IMR-90 (cell line): ENCODE measurements at regions not wholly inside any gene's neighbourhood (a gene's known extent, or its start where the extent isn't known, plus 50 kb on each side); places are given as distances from the start of the nearest gene placed in this dataset.

Experiments
- ATAC-seq: fragments of 200-7000 bp; cut with Tn5 transposase; 2 replicates; pipeline ENCODE4 v1.9.1; 2020; ENCODE audit warnings: low read depth, mild to moderate bottlenecking, moderate library complexity
- BruUV-seq: library from RNA; stranded (reverse); fragments of 400-500 nt; replicated peaks from 2 replicates; lab custom pipeline; 2021; lab: Mats Ljungman, UMichigan
- CTCF ChIA-PET: fragments of 300-600 bp; formaldehyde crosslinking; extraction: SDS; loops from one replicate; lab custom pipeline; 2021; ENCODE audit warnings: antibody characterized with exemption; lab: Yijun Ruan, JAX
- POLR2A ChIA-PET: fragments of 300-600 bp; sonication (Branson Sonifier 250); formaldehyde crosslinking; loops from one replicate; lab custom pipeline; 2022; ENCODE audit warnings: antibody characterized with exemption; ENCODE audit not compliant: unreplicated experiment; lab: Charles Lee
- DNase-seq: peaks from one replicate; pipeline ENCODE4 v3.0.0; 2013
- H2AFZ ChIP-seq: replicated peaks from 2 replicates; pipeline ENCODE3; 2013; ENCODE audit warnings: low read length, mild to moderate bottlenecking; ENCODE audit not compliant: poor library complexity
- H2AK5ac ChIP-seq: 2 replicates; pipeline ENCODE4 v1.6.1; 2013; ENCODE audit warnings: low read depth, low read length, inconsistent platforms
- H2AK9ac ChIP-seq: replicated peaks from 2 replicates; pipeline ENCODE3; 2013; ENCODE audit warnings: mild to moderate bottlenecking, low read depth, low read length, moderate library complexity; ENCODE audit not compliant: poor library complexity
- H2BK120ac ChIP-seq: 2 replicates; pipeline ENCODE4 v1.6.1; 2013; ENCODE audit warnings: low read depth, low read length, inconsistent platforms
- H2BK15ac ChIP-seq: 3 replicates; pipeline ENCODE4 v1.6.1; 2013; ENCODE audit warnings: low read depth, low read length, inconsistent platforms
- H2BK20ac ChIP-seq: 2 replicates; pipeline ENCODE4 v1.6.1; 2013; ENCODE audit warnings: low read depth, mild to moderate bottlenecking, inconsistent platforms, low read length, moderate library complexity
- H2BK5ac ChIP-seq: 2 replicates; pipeline ENCODE4 v1.6.1; 2013; ENCODE audit warnings: mild to moderate bottlenecking, low read depth, low read length, inconsistent platforms; ENCODE audit not compliant: poor library complexity, severe bottlenecking
- H3K14ac ChIP-seq: replicated peaks from 2 replicates; pipeline ENCODE4 v1.6.1; 2013; ENCODE audit warnings: low read depth, low read length, inconsistent platforms
- H3K18ac ChIP-seq: 2 replicates; pipeline ENCODE4 v1.6.1; 2013; ENCODE audit warnings: low read depth, low read length, control low read depth
- H3K23ac ChIP-seq: 2 replicates; pipeline ENCODE4 v1.6.1; 2013; ENCODE audit warnings: low read depth, low read length, inconsistent platforms
- H3K27ac ChIP-seq: 2 replicates; pipeline ENCODE4 v1.5.1; 2013; ENCODE audit warnings: mild to moderate bottlenecking, control low read depth, low read length; ENCODE audit not compliant: insufficient read depth
- H3K27me3 ChIP-seq: 2 replicates; pipeline ENCODE4 v1.6.1; 2013; ENCODE audit warnings: low read length; ENCODE audit not compliant: control insufficient read depth, insufficient read depth
- H3K36me3 ChIP-seq: 2 replicates; pipeline ENCODE4 v1.6.1; 2013; ENCODE audit warnings: low read length, mixed read lengths; ENCODE audit not compliant: control insufficient read depth, insufficient read depth
- H3K4ac ChIP-seq: 2 replicates; pipeline ENCODE4 v1.6.1; 2013; ENCODE audit warnings: low read depth, low read length, inconsistent platforms
- H3K4me1 ChIP-seq: 2 replicates; pipeline ENCODE4 v1.6.1; 2013; ENCODE audit warnings: low read length, mixed read lengths; ENCODE audit not compliant: control insufficient read depth, insufficient read depth
- H3K4me2 ChIP-seq: 2 replicates; pipeline ENCODE4 v1.6.1; 2013; ENCODE audit warnings: low read depth, mild to moderate bottlenecking, control low read depth, low read length, moderate library complexity
- H3K4me3 ChIP-seq: 2 replicates; pipeline ENCODE4 v1.5.1; 2013; ENCODE audit warnings: low read depth, mild to moderate bottlenecking, control low read depth, low read length, moderate library complexity; ENCODE audit not compliant: insufficient read depth
- H3K56ac ChIP-seq: 2 replicates; pipeline ENCODE4 v1.6.1; 2013; ENCODE audit warnings: low read length, inconsistent platforms; ENCODE audit not compliant: insufficient read depth; ENCODE audit errors: extremely low read depth
- H3K79me1 ChIP-seq, 2 experiments: 2 replicates each; pipeline ENCODE4 v1.6.1; 2013; ENCODE audit warnings: low read length in 2 of 2, inconsistent platforms in 1 of 2, low read depth in 1 of 2
- H3K9ac ChIP-seq: 2 replicates; pipeline ENCODE4 v1.6.1; 2013; ENCODE audit warnings: low read depth, low read length, control low read depth
- H3K9me1 ChIP-seq: 2 replicates; pipeline ENCODE4 v1.6.1; 2013; ENCODE audit warnings: low read length, inconsistent platforms; ENCODE audit not compliant: insufficient read depth
- H3K9me3 ChIP-seq: 2 replicates; pipeline ENCODE4 v1.6.1; 2013; ENCODE audit warnings: low read length; ENCODE audit not compliant: control insufficient read depth, insufficient read depth
- H4K20me1 ChIP-seq: 2 replicates; pipeline ENCODE4 v1.6.1; 2013; ENCODE audit warnings: low read length, inconsistent platforms; ENCODE audit not compliant: insufficient read depth
- H4K5ac ChIP-seq: 2 replicates; pipeline ENCODE4 v1.6.1; 2013; ENCODE audit warnings: mild to moderate bottlenecking, low read depth, low read length, control low read depth
- H4K8ac ChIP-seq, 2 experiments: 2 replicates each; pipeline ENCODE4 v1.6.1; 2013; ENCODE audit warnings: low read depth in 2 of 2, low read length in 2 of 2, control low read depth in 1 of 2, inconsistent platforms in 1 of 2
- H4K91ac ChIP-seq: 2 replicates; pipeline ENCODE4 v1.6.1; 2013; ENCODE audit warnings: low read depth, low read length, inconsistent platforms; ENCODE audit not compliant: insufficient read depth
- CHD1 ChIP-seq: IDR thresholded peaks from 2 replicates; pipeline ENCODE4 v1.6.1; 2012; ENCODE audit warnings: low read depth, low read length, improper control_type of control experiment
- ELK1 ChIP-seq: fragments of 150-350 bp; IDR thresholded peaks from 2 replicates; pipeline ENCODE4 v1.6.1; 2016; ENCODE audit warnings: low read depth, mild to moderate bottlenecking, low read length, moderate library complexity, borderline replicate concordance
- FOS ChIP-seq: fragments of 150-350 bp; IDR thresholded peaks from 2 replicates; pipeline ENCODE4 v1.6.1; 2016; ENCODE audit warnings: low read depth, low read length
- MAFK ChIP-seq: IDR thresholded peaks from 2 replicates; pipeline ENCODE4 v1.6.1; 2012; ENCODE audit warnings: low read depth, low read length, improper control_type of control experiment
- MAZ ChIP-seq: IDR thresholded peaks from 2 replicates; pipeline ENCODE4 v1.6.1; 2012; ENCODE audit warnings: low read depth, mild to moderate bottlenecking, low read length, improper control_type of control experiment, moderate library complexity, borderline replicate concordance
- MXI1 ChIP-seq: IDR thresholded peaks from 2 replicates; pipeline ENCODE4 v1.6.1; 2012; ENCODE audit warnings: low read depth, mild to moderate bottlenecking, low read length, moderate library complexity, borderline replicate concordance
- NFE2L2 ChIP-seq: fragments of 150-350 bp; IDR thresholded peaks from 2 replicates; pipeline ENCODE4 v1.6.1; 2016; ENCODE audit warnings: low read depth, mild to moderate bottlenecking, low read length
- POLR2A ChIP-seq: IDR thresholded peaks from 2 replicates; pipeline ENCODE4 v1.6.1; 2012; ENCODE audit warnings: mild to moderate bottlenecking, low read depth, low read length
- RCOR1 ChIP-seq: IDR thresholded peaks from 2 replicates; pipeline ENCODE4 v1.6.1; 2012; ENCODE audit warnings: mild to moderate bottlenecking, low read length, improper control_type of control experiment; ENCODE audit not compliant: insufficient replicate concordance
- RFX5 ChIP-seq: IDR thresholded peaks from 2 replicates; pipeline ENCODE4 v1.8.0; 2012; ENCODE audit warnings: low read depth, mild to moderate bottlenecking, low read length, moderate library complexity
- SMC3 ChIP-seq: fragments of 150-350 bp; IDR thresholded peaks from 2 replicates; pipeline ENCODE4 v1.6.1; 2016; ENCODE audit warnings: low read depth, mild to moderate bottlenecking, antibody characterized with exemption, low read length, moderate library complexity
- USF2 ChIP-seq: fragments of 150-350 bp; IDR thresholded peaks from 2 replicates; pipeline ENCODE4 v1.6.1; 2017; ENCODE audit warnings: mild to moderate bottlenecking, antibody characterized with exemption, low read length, low read depth
- WGBS, 2 experiments: methylation state at CpG; one replicate each; pipeline versions ENCODE4 v1.1.5 to v1.1.7; 2013; ENCODE audit warnings: missing lambda C conversion rate in 2 of 2; ENCODE audit not compliant: insufficient read length in 1 of 2; ENCODE audit errors: extremely low coverage in 2 of 2; 5-methylcytosine and 5-hydroxymethylcytosine counted together
- dilution Hi-C: fragments of 300-500 bp; cut with HindIII; formaldehyde crosslinking; loops from one replicate; pipeline ENCODE4 v1.14.3; 2018; ENCODE audit warnings: low sequenced_read_pairs; ENCODE audit not compliant: unreplicated experiment
- in situ Hi-C: fragments of 300-500 bp; cut with MboI; formaldehyde crosslinking; loops from 3 replicates; pipeline ENCODE4 v1.14.3; 2019; ENCODE audit warnings: low sequenced_read_pairs, inconsistent platforms, mixed read lengths
- intact Hi-C: fragments of 100-400 bp; cut with micrococcal nuclease; formaldehyde crosslinking; loops from 2 replicates; pipeline ENCODE4 v1.10.0; 2022

GRCh38 chr18:1422634-1423033, 518.0 kb downstream of the ADCYAP1 start:
- BruUV-seq = no TSS peak
- H3K27ac ChIP-seq = no peak overlapping the region

More at GRCh38 chr18:1422634-1423033, 518.0 kb downstream of the ADCYAP1 start:
- Histone ChIP-seq H3K27me3 (no peaks in the 10 kb centered on the region), H3K9ac (no peak overlapping the region), H3K9me3 (peaks cover 6% of the 10 kb centered on the region), H3K79me1 (no peaks in the 10 kb centered on the region), H4K20me1 (no peaks in the 10 kb centered on the region), H4K5ac (no peak overlapping the region), H2BK120ac (no peak overlapping the region), H2AK5ac (no peak overlapping the region), H3K4ac (no peak overlapping the region), H2BK20ac (no peak overlapping the region), H3K23ac (no peak overlapping the region), H3K4me2 (no peak overlapping the region), H2BK15ac (no peak overlapping the region), H4K8ac (no peak overlapping the region), H2AFZ (no peak overlapping the region), H3K56ac (no peak overlapping the region), H3K14ac (no peak overlapping the region), H3K36me3 (no peaks in the 10 kb centered on the region), H2AK9ac (no peak overlapping the region), H2BK5ac (no peak overlapping the region), H3K4me1 (no peaks in the 10 kb centered on the region), H4K91ac (no peak overlapping the region), H3K4me3 (no peak overlapping the region), H3K18ac (no peak overlapping the region), H3K9me1 (no peaks in the 10 kb centered on the region)
- WGBS, 2 experiments = no CpG with 5 or more reads among the region's 2 CpGs
- TF ChIP-seq POLR2A (no peak), ELK1 (no peak), NFE2L2 (no peak), SMC3 (no peak), FOS (no peak), RFX5 (no peak), CHD1 (no peak), MXI1 (no peak), RCOR1 (no peak), MAZ (no peak), MAFK (no peak), USF2 (no peak)
- ATAC-seq (no peak), DNase-seq (no peak)
- dilution Hi-C loops = no loop called here
- in situ Hi-C loops = no loop called here
- ChIA-PET CTCF (no interaction called here), POLR2A (no interaction called here)
- intact Hi-C loops = no loop called here
